HepG2 (cell line): ENCODE measurements at regions not wholly inside any gene's neighbourhood (a gene's known extent, or its start where the extent isn't known, plus 50 kb on each side); places are given as distances from the start of the nearest gene placed in this dataset.

Experiments
- ATAC-seq: fragments of 200-7000 bp; cut with Tn5 transposase; 3 replicates; pipeline ENCODE4 v1.9.1; 2020; ENCODE audit warnings: mild to moderate bottlenecking, moderate library complexity
- BruUV-seq: library from RNA; stranded (reverse); fragments of 400-500 nt; replicated peaks from 2 replicates; lab custom pipeline; 2021; lab: Mats Ljungman, UMichigan
- CTCF ChIA-PET: fragments of 300-600 bp; formaldehyde crosslinking; extraction: SDS; loops from one replicate; lab custom pipeline; 2021; ENCODE audit warnings: low total read pairs, inconsistent platforms, low intra/inter-chr PET ratio; lab: Yijun Ruan, JAX
- POLR2A ChIA-PET: fragments of 350-600 bp; sonication (Branson Sonifier 250); formaldehyde crosslinking; loops from one replicate; lab custom pipeline; 2020; ENCODE audit warnings: antibody characterized with exemption, inconsistent platforms; lab: Yijun Ruan, JAX
- DNase-seq: peaks from one replicate; pipeline ENCODE4 v3.0.0-alpha.2; 2015; ENCODE audit warnings: low spot score
- FAIRE-seq: peaks from 3 replicates; lab custom pipeline; 2011; peaks lifted over from hg19 to GRCh38; lab: Jason Lieb, UNC
- H2AFZ ChIP-seq: one replicate; pipeline ENCODE4 v1.6.1; 2011; ENCODE audit warnings: low read length, inconsistent platforms
- H3K27ac ChIP-seq: fragments of 300-600 bp; 3 replicates; pipeline ENCODE4 v1.8.0; 2011; ENCODE audit warnings: mixed run types, mild to moderate bottlenecking, mixed read lengths, low read length, inconsistent platforms; ENCODE audit not compliant: insufficient read depth; ENCODE audit errors: extremely low read length
- H3K27me3 ChIP-seq, 2 experiments: fragments of 200-600 bp in 1 of 2; 2 replicates in 1 of 2; 3 replicates in 1 of 2; pipeline versions ENCODE4 v1.6.0 to v1.8.0; 2011; ENCODE audit warnings: low read length in 2 of 2, mild to moderate bottlenecking in 2 of 2, moderate library complexity in 2 of 2, inconsistent platforms in 1 of 2; ENCODE audit not compliant: insufficient read depth in 2 of 2, control insufficient read depth in 1 of 2
- H3K36me3 ChIP-seq, 2 experiments: fragments of 200-600 bp in 1 of 2; replicated peaks in 1 of 2; 2 replicates in 1 of 2; 3 replicates in 1 of 2; pipeline versions ENCODE4 v1.5.1 to v1.8.0; 2011; ENCODE audit warnings: low read length in 2 of 2, inconsistent platforms in 1 of 2; ENCODE audit not compliant: insufficient read depth in 2 of 2, control insufficient read depth in 1 of 2
- H3K4me1 ChIP-seq: 2 replicates; pipeline ENCODE4 v1.5.1; 2012; ENCODE audit warnings: low read length, inconsistent platforms; ENCODE audit not compliant: insufficient read depth
- H3K4me2 ChIP-seq: 2 replicates; pipeline ENCODE4 v1.6.0; 2011; ENCODE audit warnings: low read depth, low read length, inconsistent platforms
- H3K4me3 ChIP-seq, 3 experiments: fragments of 200-600 bp in 1 of 3; sonication (generic), shearing (Covaris generic) in 1 of 3; replicated peaks in 1 of 3; 2 replicates each; pipeline ENCODE4 v1.5.1; 2011 to 2016; ENCODE audit warnings: low read length in 3 of 3, inconsistent platforms in 2 of 3, low read depth in 2 of 3, mild to moderate bottlenecking in 2 of 3, control low read depth in 1 of 3, mixed read lengths in 1 of 3; ENCODE audit not compliant: insufficient read depth in 1 of 3
- H3K79me2 ChIP-seq: one replicate; pipeline ENCODE4 v1.6.1; 2011; ENCODE audit warnings: low read length, inconsistent platforms; ENCODE audit not compliant: insufficient read depth
- H3K9ac ChIP-seq: 2 replicates; pipeline ENCODE4 v1.6.0; 2011; ENCODE audit warnings: mild to moderate bottlenecking, low read depth, low read length, inconsistent platforms; ENCODE audit not compliant: insufficient read depth
- H3K9me3 ChIP-seq: 2 replicates; pipeline ENCODE4 v1.5.1; 2012; ENCODE audit warnings: mild to moderate bottlenecking, low read length
- H4K20me1 ChIP-seq: 2 replicates; pipeline ENCODE4 v1.6.0; 2011; ENCODE audit warnings: inconsistent platforms, mild to moderate bottlenecking, low read length, moderate library complexity; ENCODE audit not compliant: insufficient read depth
- MTERF4 ChIP-seq: sonication (generic); formaldehyde crosslinking; IDR thresholded peaks from 2 replicates; pipeline ENCODE4 v1.8.0; 2023; ENCODE audit warnings: mild to moderate bottlenecking, missing genetic modification reagents
- SOX5 ChIP-seq: IDR thresholded peaks from 2 replicates; pipeline ENCODE4 v1.6.1; 2016; ENCODE audit warnings: borderline replicate concordance
- ZBTB37 ChIP-seq: sonication (generic); formaldehyde crosslinking; IDR thresholded peaks from 2 replicates; pipeline ENCODE4 v1.4.0; 2020; ENCODE audit warnings: mild to moderate bottlenecking, missing genetic modification reagents
- ZNF34 ChIP-seq: sonication (generic); formaldehyde crosslinking; IDR thresholded peaks from 2 replicates; pipeline ENCODE4 v1.4.0; 2020; ENCODE audit warnings: mild to moderate bottlenecking, missing genetic modification reagents, borderline replicate concordance
- WGBS: methylation state at CpG from one replicate; pipeline ENCODE4 v1.1.6; 2017; ENCODE audit warnings: low lambda C conversion rate; 5-methylcytosine and 5-hydroxymethylcytosine counted together
- in situ Hi-C: cut with HindIII; loops from 2 replicates; pipeline ENCODE4 v1.10.0; 2017; ENCODE audit warnings: low pct_unique_long_range_greater_than_20kb; ENCODE audit not compliant: extremely low pct_ligation_motif_present
- intact Hi-C: fragments of 100-400 bp; cut with micrococcal nuclease; formaldehyde crosslinking; loops from one replicate; pipeline ENCODE4 v1.10.0; 2022; ENCODE audit not compliant: unreplicated experiment

GRCh38 chr6:3625980-3626563, 125.4 kb downstream of the PXDC1 start:
- Histone ChIP-seq H3K27ac (no peak overlapping the region), H3K9me3 (no peaks in the 10 kb centered on the region)
- intact Hi-C loops, result no loop called here
- CTCF ChIA-PET, result no interaction called here
- TF ChIP-seq SOX5 (CRISPR knock-in tag) (no peak), MTERF4 (CRISPR knock-in tag) (no peak), ZBTB37 (CRISPR knock-in tag) (no peak), ZNF34 (CRISPR knock-in tag) (no peak)
- TF ChIP-seq, all 625 proteins: peak for 0
- no peak for DNase-seq
- no TSS peak for BruUV-seq
- no peaks in the 10 kb centered on the region for H3K4me1 ChIP-seq
- ATAC-seq, result no peak
- no peak for FAIRE-seq
- no peak overlapping the region for H3K4me2 ChIP-seq
- no peak overlapping the region for H3K4me3 ChIP-seq
- H3K79me2 ChIP-seq, result no peaks in the 10 kb centered on the region
- no peaks in the 10 kb centered on the region for H4K20me1 ChIP-seq
- no peaks in the 10 kb centered on the region for H3K36me3 ChIP-seq
- no peak overlapping the region for H3K9ac ChIP-seq
- H2AFZ ChIP-seq, result no peak overlapping the region
- POLR2A ChIA-PET, result no interaction called here
- 32% methylated on average over 14 of the region's 14 CpGs for WGBS
- in situ Hi-C loops, result no loop called here
- H3K27me3 ChIP-seq, result peaks cover 2 to 73% of the 10 kb centered on the region in 2 experiments; a peak in 4 of 5 replicates
